ENCODE measurements at regions not wholly inside any gene's neighbourhood (a gene's known extent, or its start where the extent isn't known, plus 50 kb on each side); places are given as distances from the start of the nearest gene placed in this dataset.
"Not testable (repeated sequence)": the region's sequence is repeated elsewhere in the genome, so short reads cannot be mapped to it uniquely, and the experiment has no call there.

- not testable (repeated sequence) for TF ChIP-seq CTCF (IDR thresholded peaks at IDR 0.05 in 4 of 5, conservative IDR thresholded peaks at IDR 0.05 in 1 of 5); POLR2A (IDR thresholded peaks at IDR 0.05)
Measured at GRCh38 chr11:3476084-3476936, 97.4 kb upstream of the ZNF195 start.

Measured in gastrocnemius medialis (tissue), 4 donors.